H1 (cell line): ENCODE measurements at regions not wholly inside any gene's neighbourhood (a gene's known extent, or its start where the extent isn't known, plus 50 kb on each side); places are given as distances from the start of the nearest gene placed in this dataset.
"Not testable (repeated sequence)": the region's sequence is repeated elsewhere in the genome, so short reads cannot be mapped to it uniquely, and the experiment has no call there.

Experiments
- CTCF ChIA-PET: fragments of 300-600 bp; sonication (Branson Sonifier 250); formaldehyde crosslinking; loops from one replicate; lab custom pipeline; 2021; ENCODE audit not compliant: partially characterized antibody; lab: Charles Lee
- POLR2A ChIA-PET: fragments of 300-600 bp; sonication (Branson Sonifier 250); formaldehyde crosslinking; loops from one replicate; lab custom pipeline; 2021; ENCODE audit warnings: inconsistent platforms; ENCODE audit not compliant: partially characterized antibody; lab: Charles Lee
- DNase-seq, 2 experiments: peaks; one replicate each; pipeline versions ENCODE4 v3.0.0 to v3.0.0-alpha.2; 2010 to 2022; ENCODE audit warnings: low spot score in 2 of 2, low read depth in 1 of 2, mixed read lengths in 1 of 2
- FAIRE-seq: peaks from 2 replicates; lab custom pipeline; 2011; peaks lifted over from hg19 to GRCh38; lab: Jason Lieb, UNC
- H2AFZ ChIP-seq: 2 replicates; pipeline ENCODE4 v1.8.1; 2012; ENCODE audit warnings: low read length, inconsistent platforms
- H2AK5ac ChIP-seq: 2 replicates; pipeline ENCODE4 v1.6.1; 2013; ENCODE audit warnings: low read depth, low read length
- H2BK120ac ChIP-seq: replicated peaks from 2 replicates; pipeline ENCODE3; 2013; ENCODE audit warnings: low read depth, low read length, inconsistent platforms
- H2BK12ac ChIP-seq: 2 replicates; pipeline ENCODE4 v1.6.1; 2013; ENCODE audit warnings: low read depth, low read length
- H2BK15ac ChIP-seq: 2 replicates; pipeline ENCODE4 v1.6.1; 2013; ENCODE audit warnings: low read length
- H2BK20ac ChIP-seq: 2 replicates; pipeline ENCODE4 v1.6.1; 2013; ENCODE audit warnings: low read length
- H2BK5ac ChIP-seq: 2 replicates; pipeline ENCODE4 v1.6.1; 2013; ENCODE audit warnings: low read depth, low read length
- H3K14ac ChIP-seq: 2 replicates; pipeline ENCODE4 v1.6.1; 2013; ENCODE audit warnings: inconsistent platforms; ENCODE audit not compliant: insufficient read length
- H3K18ac ChIP-seq: 2 replicates; pipeline ENCODE4 v1.6.1; 2013; ENCODE audit warnings: low read length; ENCODE audit errors: extremely low read depth
- H3K23ac ChIP-seq: 2 replicates; pipeline ENCODE4 v1.6.1; 2013; ENCODE audit warnings: inconsistent platforms; ENCODE audit not compliant: insufficient read length
- H3K23me2 ChIP-seq: 2 replicates; pipeline ENCODE4 v1.6.1; 2013; ENCODE audit warnings: low read depth, low read length
- H3K27ac ChIP-seq: 2 replicates; pipeline ENCODE4 v1.6.1; 2011; ENCODE audit warnings: low read depth, low read length, inconsistent platforms
- H3K27me3 ChIP-seq, 4 experiments: replicated peaks in 1 of 4; 1 replicate in 1 of 4; 2 replicates in 3 of 4; pipeline versions ENCODE4 v1.6.1 to v1.8.1; 2011 to 2013; ENCODE audit warnings: low read length in 3 of 4, mild to moderate bottlenecking in 3 of 4, inconsistent platforms in 2 of 4, mixed read lengths in 2 of 4, moderate library complexity in 1 of 4; ENCODE audit not compliant: control insufficient read depth in 3 of 4, insufficient read depth in 3 of 4; ENCODE audit errors: extremely low read depth in 1 of 4
- H3K36me3 ChIP-seq, 4 experiments: 2 replicates each; pipeline versions ENCODE4 v1.6.1 to v1.8.1; 2011 to 2013; ENCODE audit warnings: mild to moderate bottlenecking in 4 of 4, low read length in 3 of 4, moderate library complexity in 2 of 4, control low read depth in 1 of 4, inconsistent platforms in 1 of 4; ENCODE audit not compliant: insufficient read depth in 4 of 4, control insufficient read depth in 2 of 4
- H3K4ac ChIP-seq: replicated peaks from 2 replicates; pipeline ENCODE3; 2013; ENCODE audit warnings: low read length, low read depth, mixed read lengths, inconsistent platforms; ENCODE audit not compliant: insufficient read length
- H3K4me1 ChIP-seq, 4 experiments: replicated peaks in 1 of 4; 1 replicate in 1 of 4; 2 replicates in 3 of 4; pipeline versions ENCODE4 v1.6.1 to v1.8.1; 2011 to 2013; ENCODE audit warnings: low read length in 3 of 4, inconsistent platforms in 2 of 4, mixed read lengths in 1 of 4; ENCODE audit not compliant: insufficient read depth in 4 of 4, control insufficient read depth in 3 of 4
- H3K4me2 ChIP-seq, 2 experiments: 2 replicates each; pipeline versions ENCODE4 v1.6.1 to v1.8.1; 2011 to 2013; ENCODE audit warnings: low read depth in 2 of 2, low read length in 2 of 2, control low read depth in 1 of 2, inconsistent platforms in 1 of 2, mild to moderate bottlenecking in 1 of 2; ENCODE audit not compliant: insufficient read depth in 1 of 2
- H3K4me3 ChIP-seq, 4 experiments: fragments of 200-600, 300-600 bp in 1 of 4; sonication (generic), shearing (Covaris generic), sonication (Bioruptor Twin) in 1 of 4; 2 replicates each; pipeline versions ENCODE4 v1.5.1 to v1.8.1; 2011 to 2016; ENCODE audit warnings: low read length in 4 of 4, low read depth in 3 of 4, control low read depth in 2 of 4, inconsistent platforms in 2 of 4, mild to moderate bottlenecking in 2 of 4, mixed read lengths in 1 of 4, moderate library complexity in 1 of 4; ENCODE audit not compliant: insufficient read depth in 2 of 4; ENCODE audit errors: extremely low read depth in 1 of 4
- H3K56ac ChIP-seq: replicated peaks from 2 replicates; pipeline ENCODE3; 2013; ENCODE audit warnings: low read depth, mild to moderate bottlenecking, mixed read lengths, low read length, inconsistent platforms; ENCODE audit not compliant: insufficient read length
- H3K79me1 ChIP-seq: 2 replicates; pipeline ENCODE4 v1.6.1; 2013; ENCODE audit warnings: low read depth, low read length, control low read depth
- H3K79me2 ChIP-seq, 2 experiments: 2 replicates each; pipeline versions ENCODE4 v1.6.1 to v1.8.1; 2012 to 2013; ENCODE audit warnings: low read length in 2 of 2, mild to moderate bottlenecking in 2 of 2, inconsistent platforms in 1 of 2; ENCODE audit not compliant: insufficient read depth in 2 of 2, control insufficient read depth in 1 of 2
- H3K9ac ChIP-seq, 4 experiments: replicated peaks in 1 of 4; 1 replicate in 1 of 4; 2 replicates in 3 of 4; pipeline versions ENCODE4 v1.6.1 to v1.8.1; 2011 to 2013; ENCODE audit warnings: low read depth in 3 of 4, low read length in 3 of 4, control low read depth in 2 of 4, mild to moderate bottlenecking in 2 of 4, moderate library complexity in 2 of 4, inconsistent platforms in 1 of 4; ENCODE audit errors: extremely low read depth in 1 of 4
- H3K9me3 ChIP-seq, 2 experiments: 2 replicates each; pipeline versions ENCODE4 v1.6.1 to v1.8.1; 2012 to 2013; ENCODE audit warnings: mild to moderate bottlenecking in 2 of 2, moderate library complexity in 2 of 2, control low read depth in 1 of 2, inconsistent platforms in 1 of 2, low read depth in 1 of 2, low read length in 1 of 2, mixed read lengths in 1 of 2; ENCODE audit not compliant: insufficient read depth in 2 of 2
- H4K20me1 ChIP-seq, 2 experiments: replicated peaks in 1 of 2; 2 replicates each; pipeline versions ENCODE3 to v1.8.1; 2011 to 2013; ENCODE audit warnings: inconsistent platforms in 2 of 2, low read length in 2 of 2, mild to moderate bottlenecking in 1 of 2; ENCODE audit not compliant: insufficient read depth in 2 of 2, control insufficient read depth in 1 of 2
- H4K5ac ChIP-seq: 2 replicates; pipeline ENCODE4 v1.6.1; 2013; ENCODE audit warnings: low read length, low read depth, mixed read lengths, inconsistent platforms; ENCODE audit not compliant: insufficient read length
- H4K8ac ChIP-seq: 2 replicates; pipeline ENCODE4 v1.8.0; 2013; ENCODE audit warnings: mild to moderate bottlenecking, moderate library complexity, low read length, inconsistent platforms; ENCODE audit not compliant: insufficient read depth; ENCODE audit errors: extremely low read depth
- H4K91ac ChIP-seq: replicated peaks from 2 replicates; pipeline ENCODE3; 2013; ENCODE audit warnings: low read length, mixed read lengths, inconsistent platforms; ENCODE audit not compliant: insufficient read length
- WGBS, 2 experiments: shearing (Covaris generic) in 1 of 2; methylation state at CpG; one replicate each; pipeline versions ENCODE4 v1.1.6 to v1.1.7; 2013 to 2015; ENCODE audit warnings: low lambda C conversion rate in 2 of 2, mixed read lengths in 2 of 2, inconsistent platforms in 1 of 2, low coverage in 1 of 2, missing lambda C conversion rate in 1 of 2; ENCODE audit not compliant: insufficient replicate concordance in 2 of 2, insufficient coverage in 1 of 2, insufficient read length in 1 of 2; ENCODE audit errors: extremely low coverage in 1 of 2, missing lambda C conversion rate in 1 of 2; 5-methylcytosine and 5-hydroxymethylcytosine counted together

GRCh38 chr4:108409691-108410090, 210.7 kb upstream of the RPL34 start:
- POLR2A ChIA-PET, H3K9me3 ChIP-seq, H3K23me2 ChIP-seq, H3K4me2 ChIP-seq, FAIRE-seq, H3K18ac ChIP-seq, H3K14ac ChIP-seq, H4K20me1 ChIP-seq, H3K79me2 ChIP-seq, H4K5ac ChIP-seq, H3K27me3 ChIP-seq, H4K91ac ChIP-seq, H2AK5ac ChIP-seq, H3K4me1 ChIP-seq, DNase-seq, H3K9ac ChIP-seq, H2BK5ac ChIP-seq, H2BK20ac ChIP-seq, H3K27ac ChIP-seq, H3K36me3 ChIP-seq, H3K79me1 ChIP-seq, H3K56ac ChIP-seq, H2BK12ac ChIP-seq, CTCF ChIA-PET, H3K23ac ChIP-seq, H4K8ac ChIP-seq, H2BK15ac ChIP-seq, H2BK120ac ChIP-seq, H3K4me3 ChIP-seq, H3K4ac ChIP-seq, H2AFZ ChIP-seq: not testable (repeated sequence)
- no CpG with 5 or more reads among the region's 36 CpGs for WGBS, 2 experiments
